ENCODE measurements at regions not wholly inside any gene's neighbourhood (a gene's known extent, or its start where the extent isn't known, plus 50 kb on each side); places are given as distances from the start of the nearest gene placed in this dataset.
"Not testable (repeated sequence)": the region's sequence is repeated elsewhere in the genome, so short reads cannot be mapped to it uniquely, and the experiment has no call there.

DNA sequence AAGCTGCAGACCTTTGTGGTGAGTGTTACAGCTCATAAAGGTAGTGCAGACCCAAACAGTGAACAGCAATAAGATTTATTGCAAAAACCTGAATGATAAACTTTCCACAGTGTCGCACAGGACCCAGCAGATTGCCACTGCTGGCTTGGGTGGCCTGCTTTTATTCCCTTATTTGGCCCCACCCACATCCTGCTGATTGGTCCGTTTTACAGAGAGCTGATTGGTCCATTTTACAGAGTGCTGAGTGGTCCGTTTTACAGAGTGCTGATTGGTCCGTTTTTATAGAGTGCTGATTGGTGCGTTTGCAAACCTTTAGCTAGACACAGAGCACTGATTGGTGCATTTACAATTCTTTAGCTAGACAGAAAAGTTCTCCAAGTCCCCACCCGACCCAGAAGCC, 127.7 kb upstream of the UBE3A start:
- in situ Hi-C loops (cut with HindIII; ENCODE audit: low sequenced_read_pairs); DNase-seq (ENCODE audit: low spot score): not testable (repeated sequence)

DNA sequence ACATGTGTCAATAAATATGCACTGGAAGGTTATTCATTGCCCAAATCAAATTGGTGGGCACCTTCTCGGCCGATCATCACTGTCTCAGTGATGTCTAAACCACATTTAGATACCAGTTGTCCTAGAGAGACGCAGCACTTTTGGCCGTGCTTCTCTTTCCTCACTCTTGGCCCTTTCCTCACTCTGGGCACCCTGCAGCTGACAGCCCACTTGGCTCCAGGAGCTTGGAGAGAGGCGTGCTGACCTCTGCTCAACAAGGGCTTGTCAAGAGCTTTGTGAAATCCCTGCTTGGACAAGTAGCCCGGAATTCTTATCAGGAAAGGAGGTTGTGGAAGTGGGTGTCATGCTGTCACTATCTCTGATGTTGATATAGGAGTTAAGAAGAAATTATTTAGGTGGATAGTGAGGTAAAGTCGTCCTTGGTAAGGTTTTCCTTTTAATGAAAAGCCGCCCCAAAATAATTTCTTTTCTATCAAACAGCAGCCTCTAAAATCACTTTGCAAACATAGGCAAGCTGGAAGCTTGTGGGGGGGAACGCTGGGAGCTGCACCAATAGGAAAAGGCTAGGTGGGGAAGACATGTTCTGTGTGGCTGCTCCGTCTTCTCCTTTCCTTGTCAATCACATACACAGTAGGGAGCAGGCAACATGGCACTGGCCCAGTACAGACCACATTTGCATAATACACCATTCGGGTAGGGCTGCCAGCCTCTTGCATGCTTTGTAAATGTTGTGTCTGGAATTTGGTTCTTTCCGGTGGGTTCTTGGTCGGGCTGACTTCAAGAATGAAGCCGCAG, 126.8 kb upstream of the UBE3A start:
- no peak for DNase-seq (ENCODE audit: low spot score)
- in situ Hi-C loops (cut with HindIII; ENCODE audit: low sequenced_read_pairs): no loop called here

DNA sequence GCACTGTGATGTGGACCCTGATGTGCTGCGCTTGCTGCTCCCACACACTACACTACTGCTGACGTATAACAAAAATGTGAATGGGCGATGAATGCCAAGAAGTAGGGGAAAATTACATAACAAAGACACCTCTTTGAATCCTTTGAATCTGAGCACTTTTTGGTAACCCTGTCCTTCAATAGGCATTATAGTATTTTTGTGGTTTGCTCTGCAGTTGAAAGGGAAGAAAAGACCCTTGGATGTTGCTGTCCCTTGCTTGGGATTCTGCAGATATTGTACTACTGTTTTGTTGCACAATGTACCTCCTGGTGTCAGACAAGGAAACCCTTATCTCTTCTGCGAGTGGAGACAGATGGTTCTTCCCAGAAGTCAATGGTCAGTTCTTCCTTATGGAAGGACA, 124.8 kb upstream of the UBE3A start:
- in situ Hi-C loops (cut with HindIII; ENCODE audit: low sequenced_read_pairs): no loop called here
- DNase-seq (ENCODE audit: low spot score): no peak

DNA sequence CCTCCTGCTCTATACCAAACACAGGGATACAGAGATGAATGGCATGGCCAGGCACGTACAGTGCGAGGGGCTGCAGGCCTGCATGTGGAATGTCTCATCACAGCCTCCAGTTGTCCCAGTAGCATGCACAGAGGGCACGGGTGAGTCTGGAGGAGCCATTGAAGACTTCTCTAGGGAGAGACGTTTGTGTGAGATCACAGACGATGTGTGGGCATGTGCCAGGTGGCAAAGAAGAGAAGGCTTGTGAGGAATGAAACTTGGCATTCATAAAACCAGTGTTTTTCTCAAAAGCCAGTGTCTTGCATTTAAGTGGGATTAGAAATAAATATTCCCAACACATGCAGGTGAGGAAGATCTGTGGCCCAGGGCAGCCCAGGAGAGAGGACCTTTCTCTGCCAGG, 119.1 kb upstream of the UBE3A start:
- in situ Hi-C loops (cut with HindIII; ENCODE audit: low sequenced_read_pairs): no loop called here
- DNase-seq (ENCODE audit: low spot score): no peak

DNA sequence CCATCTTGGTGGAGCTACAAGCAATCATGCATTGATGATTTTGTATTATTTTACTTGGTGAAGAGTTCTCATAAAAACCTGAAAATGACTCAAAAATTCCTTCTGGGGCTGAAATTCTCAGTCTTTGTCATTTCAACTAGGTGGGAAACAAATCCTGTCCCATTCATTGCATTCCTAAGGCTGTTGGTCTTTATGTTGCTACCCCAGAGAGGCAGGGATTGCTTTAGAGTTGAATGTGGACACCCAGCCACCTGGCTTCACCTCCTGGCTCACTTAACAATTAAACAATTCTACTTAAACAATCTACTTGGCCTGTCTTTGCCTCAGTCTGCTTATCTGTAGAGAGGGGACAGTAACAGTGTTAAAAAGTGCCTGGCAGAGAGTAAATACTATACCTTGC, 117.3 kb upstream of the UBE3A start:
- in situ Hi-C loops (cut with HindIII; ENCODE audit: low sequenced_read_pairs): no loop called here
- no peak for DNase-seq (ENCODE audit: low spot score)

DNA sequence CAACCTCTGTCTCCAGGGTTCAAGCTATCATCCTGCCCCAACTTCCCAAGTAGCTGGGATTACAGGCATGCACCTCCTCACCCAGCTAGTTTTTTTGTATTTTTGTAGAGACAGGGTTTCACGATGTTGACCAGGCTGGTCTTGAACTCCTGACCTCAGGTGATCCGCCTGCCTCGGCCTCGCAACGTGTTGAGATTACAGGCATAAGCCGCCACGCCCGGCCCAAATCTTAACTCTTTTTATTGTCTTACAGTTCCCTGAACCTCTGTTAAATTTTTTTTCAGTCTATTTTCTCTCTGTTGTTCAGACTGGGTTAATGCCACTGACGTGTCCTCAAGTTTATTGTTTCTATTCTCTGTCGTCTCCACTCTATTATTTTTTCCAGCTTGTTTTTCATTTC, 115.8 kb upstream of the UBE3A start:
- in situ Hi-C loops (cut with HindIII; ENCODE audit: low sequenced_read_pairs): no loop called here
- no peak for DNase-seq (ENCODE audit: low spot score)

DNA sequence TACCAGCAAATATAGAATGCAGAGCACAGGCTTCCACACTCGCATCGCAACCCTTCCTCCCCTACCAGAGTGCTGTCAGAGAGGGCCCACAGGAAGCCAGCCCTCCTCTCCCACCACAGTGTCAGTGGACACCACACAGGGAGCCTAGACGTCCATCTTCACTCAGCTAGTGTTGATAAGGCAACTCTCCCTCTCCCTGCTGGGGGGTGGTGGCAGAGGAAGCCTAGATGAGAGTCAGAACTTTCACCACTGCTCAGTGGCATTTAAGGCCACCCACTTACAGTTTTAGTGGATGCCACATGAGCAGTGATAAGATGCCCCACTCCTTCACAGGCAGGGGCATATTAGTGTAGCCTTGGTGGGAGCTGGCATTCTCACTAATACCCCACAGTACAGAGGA, 109.8 kb upstream of the UBE3A start:
- in situ Hi-C loops (cut with HindIII; ENCODE audit: low sequenced_read_pairs): no loop called here

DNA sequence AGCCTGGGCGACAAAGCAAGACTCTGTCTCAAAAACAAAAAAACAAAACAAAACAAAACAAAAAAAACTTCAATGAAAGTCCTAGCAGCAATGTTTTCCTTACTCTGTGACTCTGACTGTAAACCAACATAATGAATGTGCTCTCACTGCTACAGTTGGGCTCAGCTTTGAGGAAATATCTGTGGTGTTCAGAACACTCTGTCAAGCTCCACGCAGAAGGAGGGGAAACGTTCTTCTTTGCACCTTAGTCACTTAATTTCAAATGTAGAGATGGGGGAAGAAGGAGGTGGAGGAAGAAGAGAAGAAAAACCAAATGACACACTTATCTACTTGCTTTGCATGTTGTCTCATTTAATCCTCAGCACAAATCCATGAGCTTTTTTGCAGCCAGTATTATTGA, 107.1 kb upstream of the UBE3A start:
- in situ Hi-C loops (cut with HindIII; ENCODE audit: low sequenced_read_pairs): no loop called here

More for the DNA sequence above, 109.8 kb upstream of the UBE3A start:
- DNase-seq (ENCODE audit: low spot score): no peak

DNA sequence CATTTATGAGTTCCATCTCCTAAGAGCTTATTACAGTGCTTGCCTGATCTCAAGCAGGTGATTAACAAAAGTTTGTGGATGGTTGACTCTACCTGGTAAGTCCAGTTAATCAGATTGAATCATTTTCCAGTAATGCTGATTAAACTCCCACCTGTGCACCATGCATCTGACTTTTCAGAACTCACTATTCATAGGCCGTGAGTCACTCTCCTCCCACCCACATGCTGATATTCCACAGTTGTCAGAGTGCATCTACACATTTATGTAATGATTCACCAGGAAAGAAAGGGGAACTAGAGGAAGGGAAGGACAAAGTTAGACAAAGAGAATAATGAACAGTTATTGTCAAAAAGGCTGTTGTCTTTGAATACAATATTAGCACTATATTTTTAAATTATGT, 106.2 kb upstream of the UBE3A start:
- DNase-seq (ENCODE audit: low spot score): no peak
- in situ Hi-C loops (cut with HindIII; ENCODE audit: low sequenced_read_pairs): no loop called here

More for the DNA sequence above, 107.1 kb upstream of the UBE3A start:
- DNase-seq (ENCODE audit: low spot score): no peak

DNA sequence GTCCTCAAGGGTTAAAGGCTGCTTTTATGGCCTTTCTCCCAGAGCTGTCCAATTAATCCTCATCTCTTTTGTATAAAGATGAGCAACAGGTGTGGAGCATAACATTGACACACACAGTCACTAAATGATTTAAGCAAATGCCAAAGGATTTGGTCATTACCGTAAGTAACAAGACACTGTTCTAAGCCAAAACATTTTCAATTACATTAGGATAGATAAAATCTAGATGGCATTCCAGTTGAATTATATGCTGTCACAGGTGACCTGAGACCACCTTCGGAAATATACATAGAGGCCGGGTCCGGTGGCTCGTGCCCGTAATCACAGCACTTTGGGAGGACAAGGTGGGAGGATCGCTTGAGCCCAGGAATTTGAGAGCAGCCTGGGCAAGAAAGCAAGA, 105.3 kb upstream of the UBE3A start:
- in situ Hi-C loops (cut with HindIII; ENCODE audit: low sequenced_read_pairs): no loop called here
- no peak for DNase-seq (ENCODE audit: low spot score)

DNA sequence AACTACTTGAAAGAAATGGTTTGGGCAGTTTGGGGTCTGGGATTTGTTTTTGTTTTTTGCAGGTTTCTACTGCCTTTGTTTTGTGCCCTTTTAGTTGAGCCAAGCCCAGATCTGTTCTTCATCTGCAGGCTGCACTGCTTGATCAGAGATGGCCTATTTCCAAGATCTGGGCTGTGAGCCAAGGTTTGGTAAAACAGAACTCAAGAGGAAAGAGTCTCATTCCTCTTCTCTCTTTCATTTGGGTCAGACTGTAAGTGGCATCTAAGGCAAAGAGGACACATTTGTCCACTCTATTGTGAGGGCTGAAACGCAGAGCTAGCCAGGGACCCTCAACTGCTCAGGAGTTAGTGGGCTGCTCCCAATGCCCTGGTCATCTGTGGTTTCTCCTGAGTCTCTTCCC, 104.4 kb upstream of the UBE3A start:
- peak; percentile 92 for DNase-seq (ENCODE audit: low spot score)
- in situ Hi-C loops (cut with HindIII; ENCODE audit: low sequenced_read_pairs): no loop called here

DNA sequence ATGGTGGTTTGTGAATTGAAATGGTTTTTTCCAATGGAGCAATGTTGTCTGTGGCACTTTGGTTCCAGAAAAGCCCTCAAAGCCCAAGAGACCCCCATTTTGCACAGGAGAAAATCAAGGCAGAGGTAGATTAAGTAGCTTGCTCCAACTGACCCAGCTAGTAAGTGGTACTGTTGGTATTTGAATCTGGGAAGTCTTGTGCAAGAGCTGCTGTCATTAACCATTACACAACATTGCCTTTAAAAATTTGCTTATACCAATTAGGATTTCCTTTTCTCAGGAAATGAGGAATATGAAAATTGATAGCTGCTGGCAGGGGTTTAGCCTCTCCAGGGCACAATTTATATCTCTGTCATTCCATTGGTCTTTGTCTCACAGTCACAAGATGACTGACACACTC, 102.4 kb upstream of the UBE3A start:
- DNase-seq (ENCODE audit: low spot score): no peak
- in situ Hi-C loops (cut with HindIII; ENCODE audit: low sequenced_read_pairs): no loop called here

DNA sequence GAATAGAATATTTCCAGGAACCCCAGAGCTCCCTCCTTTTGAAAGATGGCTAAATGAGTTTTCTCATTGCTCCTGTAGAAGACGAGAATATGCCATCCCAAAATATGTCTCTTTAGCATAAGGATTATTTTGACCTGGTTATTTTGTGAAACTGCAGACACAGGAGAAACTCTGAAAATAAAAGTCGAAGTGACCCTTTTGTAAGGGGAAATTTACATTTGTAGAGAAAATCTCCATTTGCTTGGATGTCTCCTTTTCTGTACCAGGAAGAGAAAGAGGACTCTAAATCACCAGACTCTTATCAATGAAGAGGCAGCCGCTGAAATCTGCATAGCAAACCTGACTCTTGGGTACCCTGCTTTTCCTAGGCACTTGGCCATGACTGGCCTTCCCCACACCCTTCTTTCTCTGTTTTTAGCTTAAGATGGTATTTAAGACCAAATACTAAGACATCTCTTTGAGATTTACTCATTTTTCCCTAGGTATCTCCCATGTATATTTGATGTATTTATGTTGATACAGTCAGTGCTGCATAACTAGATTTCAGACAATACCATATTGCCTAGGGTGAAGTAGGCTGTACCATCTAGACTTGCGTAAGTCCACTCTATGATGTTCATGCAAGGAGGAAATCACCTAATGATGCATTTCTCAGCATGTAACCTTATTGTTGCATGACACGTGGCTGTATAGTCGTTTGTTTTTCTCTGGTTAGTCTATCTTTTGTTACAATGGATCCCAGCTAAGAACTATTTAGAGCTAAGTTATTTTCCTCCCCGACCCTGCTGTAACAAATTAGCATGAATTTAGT, 98.2 kb upstream of the UBE3A start:
- no peak for DNase-seq (ENCODE audit: low spot score)
- in situ Hi-C loops (cut with HindIII; ENCODE audit: low sequenced_read_pairs): no loop called here

DNA sequence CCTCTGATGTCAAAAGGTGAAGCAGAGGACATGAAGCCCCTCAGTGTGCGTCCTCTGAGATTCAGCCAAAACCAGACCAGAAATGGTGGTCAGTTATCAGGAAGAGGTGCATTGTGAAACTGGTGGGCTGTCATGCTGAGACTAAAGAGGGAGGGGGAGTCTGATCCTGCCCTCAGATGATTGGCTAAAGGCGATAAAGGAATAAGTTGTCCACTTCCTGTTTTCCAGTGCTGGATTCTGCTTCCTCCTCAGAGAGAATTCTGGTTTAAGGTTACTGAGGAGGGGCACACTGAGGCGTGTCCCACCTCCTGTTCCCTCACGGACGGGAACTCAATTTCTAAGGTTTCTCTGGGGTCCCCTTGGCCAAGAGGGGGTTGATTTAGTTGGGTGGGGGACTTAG, 97.0 kb upstream of the UBE3A start:
- in situ Hi-C loops (cut with HindIII; ENCODE audit: low sequenced_read_pairs): no loop called here
- no peak for DNase-seq (ENCODE audit: low spot score)

DNA sequence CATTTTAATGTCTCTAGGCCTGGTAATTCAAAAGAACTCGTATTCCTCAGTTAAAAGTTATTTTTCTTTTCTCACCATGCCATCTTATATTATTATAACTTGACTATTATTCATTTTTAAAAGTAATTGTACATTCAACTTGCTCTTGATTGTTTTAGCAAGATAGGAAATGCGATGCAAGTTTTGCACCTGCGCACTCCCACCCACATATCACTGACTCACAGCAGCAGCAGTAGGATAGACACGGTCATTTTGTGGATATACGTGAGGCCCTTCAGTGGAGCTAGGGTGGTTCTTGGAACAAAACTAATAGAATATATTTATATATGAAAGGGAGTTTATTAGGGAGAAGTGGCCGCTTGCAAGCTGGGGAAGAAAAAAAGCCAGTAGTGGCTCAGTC, 95.5 kb upstream of the UBE3A start:
- in situ Hi-C loops (cut with HindIII; ENCODE audit: low sequenced_read_pairs): no loop called here
- no peak for DNase-seq (ENCODE audit: low spot score)

DNA sequence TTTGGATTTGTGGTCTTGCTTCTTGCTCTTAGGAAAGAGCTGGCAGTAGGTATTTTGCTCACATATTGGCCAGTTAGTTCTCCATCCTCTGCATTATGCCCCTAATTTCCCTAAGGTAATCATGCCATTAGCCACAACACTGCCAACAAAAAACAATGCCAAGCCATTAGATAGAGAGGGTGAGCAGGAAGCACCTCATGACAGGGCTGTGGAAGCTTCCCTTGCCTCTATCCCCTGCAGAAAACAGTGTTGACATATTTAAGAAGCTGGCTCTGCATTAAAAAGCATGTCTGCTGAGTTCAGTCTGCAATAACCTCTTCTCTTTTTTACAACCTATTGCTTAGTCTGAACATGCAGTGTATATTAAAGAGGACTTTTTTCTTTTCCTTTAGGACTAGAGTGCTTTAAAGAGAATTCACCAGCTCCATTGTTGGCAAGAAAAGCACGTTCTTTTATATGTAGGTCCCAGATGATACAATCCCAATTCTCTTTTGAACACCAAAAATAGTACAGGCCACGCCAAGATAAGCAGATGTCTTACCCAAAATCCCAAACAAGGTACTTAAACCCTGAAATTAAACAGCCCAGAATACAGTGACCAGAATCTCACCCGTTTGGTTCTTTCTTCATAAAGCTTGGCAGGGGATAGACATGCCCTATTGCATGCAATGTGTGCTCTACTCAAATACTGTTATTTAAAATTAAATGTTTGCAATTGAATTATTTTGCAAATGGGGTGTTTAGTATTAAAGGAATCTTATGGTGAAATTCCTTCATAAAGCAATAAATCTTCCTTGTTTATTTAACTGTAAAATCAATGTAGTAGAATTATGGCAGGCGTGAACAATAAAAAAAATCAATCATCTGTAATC, 93.7 kb upstream of the UBE3A start:
- DNase-seq (ENCODE audit: low spot score): peak; percentile 8
- in situ Hi-C loops (cut with HindIII; ENCODE audit: low sequenced_read_pairs): no loop called here

DNA sequence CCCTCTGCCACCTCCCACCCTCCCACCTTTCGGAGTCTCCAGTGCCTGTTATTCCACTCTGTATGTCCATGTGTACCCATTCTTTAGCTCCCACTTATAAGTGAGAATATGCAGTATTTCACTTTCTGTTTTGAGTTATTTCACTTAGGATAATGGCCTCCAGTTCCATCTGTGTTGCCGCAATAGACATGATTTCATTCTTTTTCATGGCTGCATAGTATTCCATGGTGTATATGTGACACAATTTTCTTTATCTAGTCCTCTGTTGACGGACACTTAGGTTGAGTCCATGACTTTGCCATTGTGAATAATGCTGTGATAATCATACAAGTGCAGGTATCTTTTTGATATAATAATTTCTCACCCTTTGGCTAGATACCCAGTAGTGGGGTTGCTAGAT, 91.0 kb upstream of the UBE3A start:
- DNase-seq (ENCODE audit: low spot score): no peak
- in situ Hi-C loops (cut with HindIII; ENCODE audit: low sequenced_read_pairs): no loop called here

DNA sequence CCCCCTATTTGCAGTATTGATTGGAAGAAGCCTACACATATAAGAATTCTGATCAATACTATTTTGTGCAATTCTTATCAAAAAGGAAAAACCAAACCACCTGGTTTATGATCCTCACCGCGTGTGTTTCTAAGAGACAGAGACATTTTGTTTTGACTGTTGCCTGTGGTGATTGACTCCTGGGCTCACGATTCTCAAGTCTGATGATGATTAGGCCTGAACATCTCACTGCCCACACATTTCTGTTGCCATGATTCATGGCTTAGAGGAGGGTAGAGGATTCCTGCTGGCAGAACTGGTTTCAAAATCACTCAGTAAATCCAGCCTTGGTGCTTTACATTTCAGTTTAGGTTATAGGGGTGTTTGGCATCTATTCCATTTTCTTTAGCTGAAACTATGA, 88.3 kb upstream of the UBE3A start:
- in situ Hi-C loops (cut with HindIII; ENCODE audit: low sequenced_read_pairs): no loop called here
- no peak for DNase-seq (ENCODE audit: low spot score)

DNA sequence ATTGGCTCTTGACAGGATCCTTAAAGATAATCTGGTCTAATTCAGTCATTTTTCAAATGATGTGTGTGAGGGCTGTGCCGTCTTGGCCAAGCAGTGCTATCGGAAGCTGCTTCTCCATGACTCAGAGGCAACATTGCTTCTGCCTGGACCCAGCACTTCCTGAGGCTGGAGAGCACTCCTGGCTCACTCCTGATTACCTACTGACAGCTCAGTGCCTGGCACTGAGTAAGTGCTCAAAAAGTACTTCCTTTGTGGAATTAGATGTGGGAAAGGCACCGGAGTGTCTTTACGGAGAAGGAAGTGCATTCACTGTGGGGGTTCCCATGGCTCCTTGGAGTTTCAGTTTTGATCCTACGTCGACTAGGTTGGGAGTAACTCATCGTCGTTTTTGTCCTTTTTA, 86.9 kb upstream of the UBE3A start:
- in situ Hi-C loops (cut with HindIII; ENCODE audit: low sequenced_read_pairs): no loop called here
- DNase-seq (ENCODE audit: low spot score): no peak

DNA sequence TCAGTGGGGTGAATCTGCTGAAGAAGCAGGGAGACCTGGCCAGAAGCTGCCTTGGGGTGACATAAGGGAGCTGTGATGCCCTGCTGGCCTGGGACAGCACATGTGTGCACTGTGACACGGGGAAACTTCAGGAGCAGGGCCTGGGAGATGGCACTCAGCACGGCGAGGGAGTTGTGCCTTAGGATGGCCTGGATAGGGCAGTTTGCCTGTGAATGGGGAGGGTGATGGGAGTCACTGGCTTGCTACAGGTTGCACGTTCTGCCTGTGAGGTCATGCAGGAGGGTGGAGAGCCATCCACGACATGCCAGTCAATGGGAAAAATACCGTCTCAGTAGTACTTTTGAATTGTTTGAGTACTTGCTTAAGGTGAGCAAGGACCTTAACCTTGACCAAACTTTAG, 76.8 kb upstream of the UBE3A start:
- DNase-seq (ENCODE audit: low spot score): no peak
- in situ Hi-C loops (cut with HindIII; ENCODE audit: low sequenced_read_pairs): no loop called here

Measured in G401 (cell line).